ENCODE measurements at regions not wholly inside any gene's neighbourhood (a gene's known extent, or its start where the extent isn't known, plus 50 kb on each side); places are given as distances from the start of the nearest gene placed in this dataset.

DNA sequence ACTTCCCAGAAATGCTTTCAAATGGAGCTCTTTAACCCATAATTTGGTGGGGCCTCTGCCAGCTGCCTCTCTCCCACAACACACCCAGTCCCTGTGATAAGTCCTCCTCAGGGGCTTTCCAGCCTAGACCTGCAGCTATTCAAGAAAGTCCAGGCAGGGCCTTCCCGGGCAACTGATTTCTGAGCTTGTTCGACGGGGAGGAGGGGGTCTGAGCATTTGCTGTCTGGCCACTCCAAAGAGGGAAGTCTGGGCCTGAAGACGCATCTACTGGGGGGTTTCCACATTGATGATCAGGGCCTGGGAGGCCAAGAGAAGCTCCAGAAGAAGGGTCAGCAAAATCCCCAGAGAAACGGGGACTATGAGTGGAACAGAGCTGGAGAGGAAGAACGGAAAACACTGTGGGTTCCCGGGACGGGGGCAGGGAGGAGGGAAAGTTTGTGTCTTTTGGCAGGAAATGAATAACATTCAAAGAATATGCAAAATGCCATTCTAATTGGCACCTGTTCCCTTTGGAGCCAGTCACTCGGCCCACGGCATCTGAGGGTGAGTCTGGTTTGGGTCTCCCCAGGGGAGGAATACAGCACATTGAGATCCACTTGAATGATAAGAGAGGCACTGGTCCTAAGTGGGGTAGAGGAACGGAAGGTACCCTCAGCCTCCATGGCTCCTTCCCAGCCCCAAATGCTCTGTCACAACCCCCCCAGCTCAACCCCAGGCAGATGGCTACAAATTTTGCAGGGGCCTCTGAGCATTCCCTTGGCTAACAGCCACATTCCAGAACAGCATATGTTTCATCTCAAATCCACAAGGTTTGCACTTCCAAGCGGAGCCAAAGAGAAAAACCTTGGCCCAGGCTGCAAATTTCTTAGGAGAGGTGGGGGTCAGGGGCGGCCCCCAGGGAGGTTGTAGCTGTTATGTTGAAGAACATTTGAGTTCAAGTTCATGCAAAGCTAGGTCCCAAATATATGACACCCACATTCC, 72.0 kb downstream of the RPUSD4 start:
- TF ChIP-seq TOX (CRISPR knock-in tag; IDR thresholded peaks at IDR 0.05; ENCODE audit: borderline replicate concordance) (no peak), PPARA (CRISPR knock-in tag; IDR thresholded peaks at IDR 0.05; ENCODE audit: borderline replicate concordance) (no peak), RARB (CRISPR knock-in tag; IDR thresholded peaks at IDR 0.05) (no peak), PATZ1 (CRISPR knock-in tag; IDR thresholded peaks at IDR 0.05; ENCODE audit: borderline replicate concordance) (peak; percentile 93), ESRRG (CRISPR knock-in tag; IDR thresholded peaks at IDR 0.05) (no peak), CSRNP3 (CRISPR knock-in tag; IDR thresholded peaks at IDR 0.05) (no peak), ZNF565 (CRISPR knock-in tag; conservative IDR thresholded peaks at IDR 0.05; ENCODE audit: low read depth) (no peak)
